Vagina (tissue), 2 donors: ENCODE measurements at regions not wholly inside any gene's neighbourhood (a gene's known extent, or its start where the extent isn't known, plus 50 kb on each side); places are given as distances from the start of the nearest gene placed in this dataset.

Experiments used
- POLR2A ChIP-seq, 2 donors: fragments of 450-650 bp; IDR thresholded peaks; one replicate each; pipeline ENCODE4 v1.6.1; 2017; ENCODE audit warnings: antibody characterized with exemption in 2 of 2, mild to moderate bottlenecking in 2 of 2, moderate library complexity in 2 of 2
- POLR2AphosphoS5 ChIP-seq, 2 donors: sonication (generic); formaldehyde crosslinking; IDR thresholded peaks; one replicate each; pipeline ENCODE4 v1.9.0; 2017; ENCODE audit warnings: antibody characterized with exemption in 2 of 2, mild to moderate bottlenecking in 2 of 2, low read depth in 1 of 2; ENCODE audit not compliant: insufficient read depth in 1 of 2
- TF ChIP-seq, protein P1 (sequence below), 3 experiments: fragments of 450-650 bp in 2 of 3; fragments of 200-600 bp in 1 of 3; sonication (generic) in 1 of 3; IDR thresholded peaks; one replicate each; pipeline ENCODE4 v1.5.1; 2017 to 2019; ENCODE audit warnings: antibody characterized with exemption in 3 of 3, mild to moderate bottlenecking in 2 of 3, moderate library complexity in 2 of 3

- TF ChIP-seq POLR2A (IDR thresholded peaks at IDR 0.05) (no peak), POLR2AphosphoS5 (IDR thresholded peaks at IDR 0.05; ENCODE audit: insufficient read depth in 1 of 2, low read depth in 1 of 2) (no peak)
- TF ChIP-seq, protein P1, sequence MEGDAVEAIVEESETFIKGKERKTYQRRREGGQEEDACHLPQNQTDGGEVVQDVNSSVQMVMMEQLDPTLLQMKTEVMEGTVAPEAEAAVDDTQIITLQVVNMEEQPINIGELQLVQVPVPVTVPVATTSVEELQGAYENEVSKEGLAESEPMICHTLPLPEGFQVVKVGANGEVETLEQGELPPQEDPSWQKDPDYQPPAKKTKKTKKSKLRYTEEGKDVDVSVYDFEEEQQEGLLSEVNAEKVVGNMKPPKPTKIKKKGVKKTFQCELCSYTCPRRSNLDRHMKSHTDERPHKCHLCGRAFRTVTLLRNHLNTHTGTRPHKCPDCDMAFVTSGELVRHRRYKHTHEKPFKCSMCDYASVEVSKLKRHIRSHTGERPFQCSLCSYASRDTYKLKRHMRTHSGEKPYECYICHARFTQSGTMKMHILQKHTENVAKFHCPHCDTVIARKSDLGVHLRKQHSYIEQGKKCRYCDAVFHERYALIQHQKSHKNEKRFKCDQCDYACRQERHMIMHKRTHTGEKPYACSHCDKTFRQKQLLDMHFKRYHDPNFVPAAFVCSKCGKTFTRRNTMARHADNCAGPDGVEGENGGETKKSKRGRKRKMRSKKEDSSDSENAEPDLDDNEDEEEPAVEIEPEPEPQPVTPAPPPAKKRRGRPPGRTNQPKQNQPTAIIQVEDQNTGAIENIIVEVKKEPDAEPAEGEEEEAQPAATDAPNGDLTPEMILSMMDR (IDR thresholded peaks at IDR 0.05): no peak
These were observed 947.0 kb upstream of the CDH2 start for GRCh38 chr18:29123706-29124530.
